ENCODE measurements at regions not wholly inside any gene's neighbourhood (a gene's known extent, or its start where the extent isn't known, plus 50 kb on each side); places are given as distances from the start of the nearest gene placed in this dataset.

DNA sequence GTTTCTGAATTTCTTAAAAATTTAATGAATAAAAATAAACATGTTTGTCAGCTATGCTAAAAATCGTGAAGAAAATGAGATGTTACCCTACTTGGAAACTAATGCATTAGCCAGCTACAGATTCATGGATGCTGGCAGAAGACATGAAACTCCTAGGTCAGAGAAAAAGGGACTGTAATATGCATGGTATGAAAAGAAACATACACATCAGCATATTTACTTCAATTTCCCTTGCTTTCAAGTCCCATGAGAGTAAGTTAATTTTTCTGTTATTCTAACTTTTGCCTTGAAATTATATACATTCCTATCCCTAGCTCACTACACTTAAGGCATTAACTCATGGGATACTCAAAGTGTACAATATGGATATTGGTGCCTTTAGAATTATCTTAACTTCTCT, 2041.4 kb upstream of the LRRTM1 start (continued):
- TF ChIP-seq, protein P1, sequence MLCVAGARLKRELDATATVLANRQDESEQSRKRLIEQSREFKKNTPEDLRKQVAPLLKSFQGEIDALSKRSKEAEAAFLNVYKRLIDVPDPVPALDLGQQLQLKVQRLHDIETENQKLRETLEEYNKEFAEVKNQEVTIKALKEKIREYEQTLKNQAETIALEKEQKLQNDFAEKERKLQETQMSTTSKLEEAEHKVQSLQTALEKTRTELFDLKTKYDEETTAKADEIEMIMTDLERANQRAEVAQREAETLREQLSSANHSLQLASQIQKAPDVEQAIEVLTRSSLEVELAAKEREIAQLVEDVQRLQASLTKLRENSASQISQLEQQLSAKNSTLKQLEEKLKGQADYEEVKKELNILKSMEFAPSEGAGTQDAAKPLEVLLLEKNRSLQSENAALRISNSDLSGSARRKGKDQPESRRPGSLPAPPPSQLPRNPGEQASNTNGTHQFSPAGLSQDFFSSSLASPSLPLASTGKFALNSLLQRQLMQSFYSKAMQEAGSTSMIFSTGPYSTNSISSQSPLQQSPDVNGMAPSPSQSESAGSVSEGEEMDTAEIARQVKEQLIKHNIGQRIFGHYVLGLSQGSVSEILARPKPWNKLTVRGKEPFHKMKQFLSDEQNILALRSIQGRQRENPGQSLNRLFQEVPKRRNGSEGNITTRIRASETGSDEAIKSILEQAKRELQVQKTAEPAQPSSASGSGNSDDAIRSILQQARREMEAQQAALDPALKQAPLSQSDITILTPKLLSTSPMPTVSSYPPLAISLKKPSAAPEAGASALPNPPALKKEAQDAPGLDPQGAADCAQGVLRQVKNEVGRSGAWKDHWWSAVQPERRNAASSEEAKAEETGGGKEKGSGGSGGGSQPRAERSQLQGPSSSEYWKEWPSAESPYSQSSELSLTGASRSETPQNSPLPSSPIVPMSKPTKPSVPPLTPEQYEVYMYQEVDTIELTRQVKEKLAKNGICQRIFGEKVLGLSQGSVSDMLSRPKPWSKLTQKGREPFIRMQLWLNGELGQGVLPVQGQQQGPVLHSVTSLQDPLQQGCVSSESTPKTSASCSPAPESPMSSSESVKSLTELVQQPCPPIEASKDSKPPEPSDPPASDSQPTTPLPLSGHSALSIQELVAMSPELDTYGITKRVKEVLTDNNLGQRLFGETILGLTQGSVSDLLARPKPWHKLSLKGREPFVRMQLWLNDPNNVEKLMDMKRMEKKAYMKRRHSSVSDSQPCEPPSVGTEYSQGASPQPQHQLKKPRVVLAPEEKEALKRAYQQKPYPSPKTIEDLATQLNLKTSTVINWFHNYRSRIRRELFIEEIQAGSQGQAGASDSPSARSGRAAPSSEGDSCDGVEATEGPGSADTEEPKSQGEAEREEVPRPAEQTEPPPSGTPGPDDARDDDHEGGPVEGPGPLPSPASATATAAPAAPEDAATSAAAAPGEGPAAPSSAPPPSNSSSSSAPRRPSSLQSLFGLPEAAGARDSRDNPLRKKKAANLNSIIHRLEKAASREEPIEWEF (IDR thresholded peaks at IDR 0.05; ENCODE audit: insufficient replicate concordance, low read depth, low read length), result no peak
- TF ChIP-seq PAX5 (IDR thresholded peaks at IDR 0.05; ENCODE audit: borderline replicate concordance, low read depth, low read length), result no peak
- no peak for TF ChIP-seq CREB1 (IDR thresholded peaks at IDR 0.05; ENCODE audit: low read depth)
- TF ChIP-seq EZH2 (IDR thresholded peaks at IDR 0.05; ENCODE audit: borderline replicate concordance, control insufficient read depth, low read depth, low read length), result no peak
- TF ChIP-seq, protein P2, sequence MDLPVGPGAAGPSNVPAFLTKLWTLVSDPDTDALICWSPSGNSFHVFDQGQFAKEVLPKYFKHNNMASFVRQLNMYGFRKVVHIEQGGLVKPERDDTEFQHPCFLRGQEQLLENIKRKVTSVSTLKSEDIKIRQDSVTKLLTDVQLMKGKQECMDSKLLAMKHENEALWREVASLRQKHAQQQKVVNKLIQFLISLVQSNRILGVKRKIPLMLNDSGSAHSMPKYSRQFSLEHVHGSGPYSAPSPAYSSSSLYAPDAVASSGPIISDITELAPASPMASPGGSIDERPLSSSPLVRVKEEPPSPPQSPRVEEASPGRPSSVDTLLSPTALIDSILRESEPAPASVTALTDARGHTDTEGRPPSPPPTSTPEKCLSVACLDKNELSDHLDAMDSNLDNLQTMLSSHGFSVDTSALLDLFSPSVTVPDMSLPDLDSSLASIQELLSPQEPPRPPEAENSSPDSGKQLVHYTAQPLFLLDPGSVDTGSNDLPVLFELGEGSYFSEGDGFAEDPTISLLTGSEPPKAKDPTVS (IDR thresholded peaks at IDR 0.05; ENCODE audit: low read depth, low read length), result no peak
- no peak for TF ChIP-seq JUND (IDR thresholded peaks at IDR 0.05; ENCODE audit: low read depth, low read length)
- no peak for TF ChIP-seq MYC (IDR thresholded peaks at IDR 0.05; ENCODE audit: insufficient read depth, insufficient read length, insufficient replicate concordance, low read length, severe bottlenecking)
- no peak for TF ChIP-seq BMI1 (IDR thresholded peaks at IDR 0.05; ENCODE audit: borderline replicate concordance)
